ENCODE measurements at regions not wholly inside any gene's neighbourhood (a gene's known extent, or its start where the extent isn't known, plus 50 kb on each side); places are given as distances from the start of the nearest gene placed in this dataset.
"Not testable (repeated sequence)": the region's sequence is repeated elsewhere in the genome, so short reads cannot be mapped to it uniquely, and the experiment has no call there.

DNA sequence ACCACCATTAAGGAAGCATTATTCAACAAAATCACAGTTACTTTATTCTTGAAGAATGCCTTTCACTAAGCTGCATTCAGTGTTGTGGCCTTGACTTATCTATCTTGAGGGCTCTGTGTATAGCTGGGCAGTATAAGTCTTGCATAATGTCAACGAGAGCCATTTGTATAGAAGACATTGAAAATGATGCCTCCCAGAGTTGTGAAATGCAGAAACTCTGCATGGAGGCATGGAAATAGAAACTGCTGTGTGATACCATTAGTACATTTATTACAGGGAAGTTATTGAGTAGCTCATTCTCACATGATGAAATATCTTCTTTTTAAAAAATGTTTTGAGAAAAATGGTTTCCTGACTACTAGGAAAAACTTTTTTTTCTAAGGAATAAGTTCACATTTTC lies 111.4 kb upstream of the SNX7 start:
- ChIA-PET POLR2A (no interaction called here), CTCF (no interaction called here)
- no peak for DNase-seq (ENCODE audit: low read depth, low spot score)
- no peak for TF ChIP-seq CTCF (IDR thresholded peaks at IDR 0.05; ENCODE audit: insufficient read depth, low read length, missing control alignments)
- no peak overlapping the region for H3K4me3 ChIP-seq (ENCODE audit: low read depth, low read length)

DNA sequence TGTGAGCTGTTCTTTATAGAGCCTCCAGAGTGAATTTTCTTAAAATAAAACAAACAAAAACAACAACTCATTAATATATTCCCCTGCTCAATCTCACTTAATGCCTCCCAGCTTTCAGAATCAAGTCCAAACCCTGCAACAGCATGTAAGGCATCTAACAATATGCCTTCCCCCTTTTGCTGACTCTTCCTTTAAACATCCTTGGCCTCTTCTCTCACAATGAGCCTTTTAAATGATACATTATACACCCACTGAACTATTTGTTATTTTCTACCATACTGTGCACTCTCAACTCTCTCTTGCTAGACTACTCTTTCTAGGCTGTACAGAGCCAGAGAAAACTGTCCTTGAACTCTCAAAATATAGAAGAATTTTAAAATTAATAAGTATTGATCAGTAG lies 115.2 kb upstream of the SNX7 start:
- ChIA-PET CTCF (no interaction called here), POLR2A (no interaction called here)
- TF ChIP-seq CTCF (IDR thresholded peaks at IDR 0.05; ENCODE audit: insufficient read depth, low read length, missing control alignments): no peak
- H3K4me3 ChIP-seq (ENCODE audit: low read depth, low read length): no peak overlapping the region
- peak; percentile 4 for DNase-seq (ENCODE audit: low read depth, low spot score)

GRCh38 chr1:98538106-98538505 lies 123.4 kb upstream of the SNX7 start:
- no peak overlapping the region for H3K4me3 ChIP-seq (ENCODE audit: low read depth, low read length)
- TF ChIP-seq CTCF (IDR thresholded peaks at IDR 0.05; ENCODE audit: insufficient read depth, low read length, missing control alignments): no peak
- ChIA-PET CTCF (no interaction called here), POLR2A (no interaction called here)
- no peak for DNase-seq (ENCODE audit: low read depth, low spot score)

DNA sequence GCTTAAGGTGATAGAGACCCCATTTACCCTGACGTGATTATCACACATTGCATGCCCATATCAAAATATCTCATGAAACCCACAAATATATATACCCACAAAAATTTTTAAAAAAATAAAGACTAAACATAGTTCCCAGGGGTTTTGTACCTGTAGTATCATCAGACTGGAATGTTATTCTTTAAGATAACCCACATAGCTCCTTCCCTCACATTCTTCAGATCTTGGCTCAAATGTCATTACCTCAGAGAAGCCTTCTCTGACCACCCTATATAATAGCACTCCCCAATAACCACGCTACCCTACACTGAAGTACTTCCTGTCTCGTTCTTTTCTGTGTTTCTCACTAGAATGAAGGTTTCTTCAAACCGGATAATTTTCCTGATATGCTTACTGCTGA lies 138.3 kb upstream of the SNX7 start:
- no peak overlapping the region for H3K4me3 ChIP-seq (ENCODE audit: low read depth, low read length)
- no peak for DNase-seq (ENCODE audit: low read depth, low spot score)
- ChIA-PET CTCF (no interaction called here), POLR2A (no interaction called here)
- no peak for TF ChIP-seq CTCF (IDR thresholded peaks at IDR 0.05; ENCODE audit: insufficient read depth, low read length, missing control alignments)

GRCh38 chr1:98516306-98516705 lies 145.2 kb upstream of the SNX7 start:
- POLR2A ChIA-PET: no interaction called here
- no peak for TF ChIP-seq CTCF (IDR thresholded peaks at IDR 0.05; ENCODE audit: insufficient read depth, low read length, missing control alignments)
- DNase-seq (ENCODE audit: low read depth, low spot score): no peak
- no peak overlapping the region for H3K4me3 ChIP-seq (ENCODE audit: low read depth, low read length)
- CTCF ChIA-PET: no interaction called here

DNA sequence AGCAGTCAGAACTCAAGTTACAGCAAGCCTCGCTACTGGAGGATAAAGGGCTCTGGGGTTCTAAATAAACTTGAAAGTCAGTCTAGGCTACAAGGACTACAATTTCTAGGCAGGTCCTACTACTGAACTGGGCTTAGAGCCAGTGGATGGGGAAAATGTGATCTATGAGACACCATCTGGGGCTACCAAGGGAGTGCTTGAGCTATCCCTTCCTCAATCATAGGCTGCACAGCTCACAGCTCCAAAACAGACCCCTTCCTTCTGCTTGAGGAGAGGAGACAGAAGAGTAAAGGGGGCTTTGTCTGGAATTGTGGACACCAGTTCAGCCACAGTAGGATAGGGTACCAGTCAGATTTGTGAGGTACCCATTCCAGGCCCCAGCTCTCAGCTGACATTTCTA lies 145.8 kb upstream of the SNX7 start:
- H3K4me3 ChIP-seq (ENCODE audit: low read depth, low read length): no peak overlapping the region
- ChIA-PET POLR2A (no interaction called here), CTCF (no interaction called here)
- TF ChIP-seq CTCF (IDR thresholded peaks at IDR 0.05; ENCODE audit: insufficient read depth, low read length, missing control alignments): no peak
- no peak for DNase-seq (ENCODE audit: low read depth, low spot score)

DNA sequence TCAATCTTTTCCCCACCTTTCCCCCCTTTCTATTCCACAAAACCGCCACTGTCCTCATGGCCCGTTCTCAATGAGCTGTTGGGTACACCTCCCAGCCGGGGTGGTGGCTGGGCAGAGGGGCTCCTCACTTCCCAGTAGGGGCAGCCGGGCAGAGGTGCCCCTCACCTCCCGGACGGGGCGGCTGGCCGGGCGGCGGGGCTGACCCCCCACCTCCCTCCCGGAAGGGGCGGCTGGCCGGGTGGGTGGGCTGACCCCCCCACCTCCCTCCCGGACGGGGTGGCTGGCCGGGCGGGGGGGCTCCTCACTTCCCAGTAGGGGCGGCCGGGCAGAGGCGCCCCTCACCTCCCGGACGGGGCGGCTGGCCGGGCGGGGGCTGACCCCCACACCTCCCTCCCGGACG lies 149.3 kb upstream of the SNX7 start:
- CTCF ChIA-PET; DNase-seq (ENCODE audit: low read depth, low spot score); POLR2A ChIA-PET; H3K4me3 ChIP-seq (ENCODE audit: low read depth, low read length): not testable (repeated sequence)
